ENCODE measurements at regions not wholly inside any gene's neighbourhood (a gene's known extent, or its start where the extent isn't known, plus 50 kb on each side); places are given as distances from the start of the nearest gene placed in this dataset.
"Not testable (repeated sequence)": the region's sequence is repeated elsewhere in the genome, so short reads cannot be mapped to it uniquely, and the experiment has no call there.

- no peak for DNase-seq (ENCODE audit: low spot score)
These were observed 50.7 kb upstream of the VPREB1 start for GRCh38 chr22:22193923-22194322.

GRCh38 chr22:22193462-22193861 is 51.1 kb upstream of the VPREB1 start:
- DNase-seq (ENCODE audit: low spot score) = not testable (repeated sequence)

GRCh38 chr22:22193006-22193405 is 51.6 kb upstream of the VPREB1 start:
- not testable (repeated sequence) for DNase-seq (ENCODE audit: low spot score)

GRCh38 chr22:22189796-22190195 is 54.8 kb upstream of the VPREB1 start:
- not testable (repeated sequence) for DNase-seq (ENCODE audit: low spot score)

GRCh38 chr22:22187863-22188262 is 56.7 kb upstream of the VPREB1 start:
- not testable (repeated sequence) for DNase-seq (ENCODE audit: low spot score)

GRCh38 chr22:22187299-22187698 is 57.3 kb upstream of the VPREB1 start:
- no peak for DNase-seq (ENCODE audit: low spot score)

GRCh38 chr22:22185844-22186499 is 58.6 kb upstream of the VPREB1 start:
- DNase-seq (ENCODE audit: low spot score) = no peak

GRCh38 chr22:22185217-22185616 is 59.4 kb upstream of the VPREB1 start:
- no peak for DNase-seq (ENCODE audit: low spot score)

GRCh38 chr22:22184277-22184807 is 60.2 kb upstream of the VPREB1 start:
- DNase-seq (ENCODE audit: low spot score) = no peak

GRCh38 chr22:22182990-22183264 is 61.7 kb upstream of the VPREB1 start:
- DNase-seq (ENCODE audit: low spot score) = no peak

- DNase-seq (ENCODE audit: low spot score) = no peak
These were observed 62.2 kb upstream of the VPREB1 start for GRCh38 chr22:22182218-22182989.

- DNase-seq (ENCODE audit: low spot score) = no peak
These were observed 63.2 kb upstream of the VPREB1 start for GRCh38 chr22:22181341-22181850.

GRCh38 chr22:22180738-22181285 is 63.8 kb upstream of the VPREB1 start:
- no peak for DNase-seq (ENCODE audit: low spot score)

GRCh38 chr22:22179858-22180257 is 64.7 kb upstream of the VPREB1 start:
- no peak for DNase-seq (ENCODE audit: low spot score)

- no peak for DNase-seq (ENCODE audit: low spot score)
These were observed 65.6 kb upstream of the VPREB1 start for GRCh38 chr22:22178992-22179391.

GRCh38 chr22:22178355-22178965 is 66.1 kb upstream of the VPREB1 start:
- DNase-seq (ENCODE audit: low spot score) = no peak

GRCh38 chr22:22176929-22177616 is 67.5 kb upstream of the VPREB1 start:
- no peak for DNase-seq (ENCODE audit: low spot score)

GRCh38 chr22:22172896-22173628 is 71.5 kb upstream of the VPREB1 start:
- not testable (repeated sequence) for DNase-seq (ENCODE audit: low spot score)

GRCh38 chr22:22171357-22172218 is 73.0 kb upstream of the VPREB1 start:
- no peak for DNase-seq (ENCODE audit: low spot score)

- no peak for DNase-seq (ENCODE audit: low spot score)
These were observed 74.7 kb upstream of the VPREB1 start for GRCh38 chr22:22169923-22170322.

Data from ecto neural progenitor cell (in vitro differentiated cells).